ENCODE measurements at regions not wholly inside any gene's neighbourhood (a gene's known extent, or its start where the extent isn't known, plus 50 kb on each side); places are given as distances from the start of the nearest gene placed in this dataset.

DNA sequence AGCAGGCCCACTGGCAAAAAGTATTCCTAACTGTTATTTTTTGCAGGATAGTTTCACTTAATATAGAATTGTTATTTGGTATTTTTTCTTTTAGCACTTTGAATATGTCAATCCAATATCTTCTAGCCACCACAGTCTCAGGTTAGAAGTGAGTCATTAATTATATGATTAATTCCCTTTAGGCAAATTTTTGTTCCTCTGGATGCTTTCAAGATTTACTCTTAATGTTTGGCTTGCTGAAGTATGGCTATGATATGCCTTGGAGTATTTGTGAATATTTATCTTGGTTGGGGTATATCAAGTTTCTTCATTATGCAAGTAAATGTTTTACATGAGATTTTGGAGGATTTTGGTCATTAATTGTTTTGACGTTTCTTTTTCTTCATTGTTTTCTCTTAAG lies 152.1 kb upstream of the ALCAM start:
- H3K79me2 ChIP-seq, result no peaks in the 10 kb centered on the region
- DNase-seq (ENCODE audit: low spot score), result no peak
- no peaks in the 10 kb centered on the region for H3K27me3 ChIP-seq
- no peak for TF ChIP-seq EZH2 (IDR thresholded peaks at IDR 0.05; ENCODE audit: borderline replicate concordance)
- no peak for TF ChIP-seq EZH2phosphoT487 (IDR thresholded peaks at IDR 0.05; ENCODE audit: low read depth, severe bottlenecking, unreplicated experiment)
- TF ChIP-seq, protein P1, sequence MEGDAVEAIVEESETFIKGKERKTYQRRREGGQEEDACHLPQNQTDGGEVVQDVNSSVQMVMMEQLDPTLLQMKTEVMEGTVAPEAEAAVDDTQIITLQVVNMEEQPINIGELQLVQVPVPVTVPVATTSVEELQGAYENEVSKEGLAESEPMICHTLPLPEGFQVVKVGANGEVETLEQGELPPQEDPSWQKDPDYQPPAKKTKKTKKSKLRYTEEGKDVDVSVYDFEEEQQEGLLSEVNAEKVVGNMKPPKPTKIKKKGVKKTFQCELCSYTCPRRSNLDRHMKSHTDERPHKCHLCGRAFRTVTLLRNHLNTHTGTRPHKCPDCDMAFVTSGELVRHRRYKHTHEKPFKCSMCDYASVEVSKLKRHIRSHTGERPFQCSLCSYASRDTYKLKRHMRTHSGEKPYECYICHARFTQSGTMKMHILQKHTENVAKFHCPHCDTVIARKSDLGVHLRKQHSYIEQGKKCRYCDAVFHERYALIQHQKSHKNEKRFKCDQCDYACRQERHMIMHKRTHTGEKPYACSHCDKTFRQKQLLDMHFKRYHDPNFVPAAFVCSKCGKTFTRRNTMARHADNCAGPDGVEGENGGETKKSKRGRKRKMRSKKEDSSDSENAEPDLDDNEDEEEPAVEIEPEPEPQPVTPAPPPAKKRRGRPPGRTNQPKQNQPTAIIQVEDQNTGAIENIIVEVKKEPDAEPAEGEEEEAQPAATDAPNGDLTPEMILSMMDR (IDR thresholded peaks at IDR 0.05; ENCODE audit: poor library complexity), result no peak
- no peaks in the 10 kb centered on the region for H4K20me1 ChIP-seq (ENCODE audit: insufficient read depth, poor library complexity, severe bottlenecking)
- no peaks in the 10 kb centered on the region for H3K9me3 ChIP-seq (ENCODE audit: low read depth)
- no peaks in the 10 kb centered on the region for H3K9me2 ChIP-seq (replicated peaks; ENCODE audit: insufficient read depth)
- H3K4me3 ChIP-seq, result no peak overlapping the region
- no peaks in the 10 kb centered on the region for H3K4me1 ChIP-seq (ENCODE audit: insufficient read depth)
- no peaks in the 10 kb centered on the region for H3K36me3 ChIP-seq (replicated peaks; ENCODE audit: insufficient read depth, low read depth)
- no peak overlapping the region for H3K4me2 ChIP-seq
- WGBS (ENCODE audit: low lambda C conversion rate, missing lambda C conversion rate), result 91% methylated on average over 1 of the region's 1 CpG
- H2AFZ ChIP-seq, result no peak overlapping the region
- H3K27ac ChIP-seq, result no peak overlapping the region

DNA sequence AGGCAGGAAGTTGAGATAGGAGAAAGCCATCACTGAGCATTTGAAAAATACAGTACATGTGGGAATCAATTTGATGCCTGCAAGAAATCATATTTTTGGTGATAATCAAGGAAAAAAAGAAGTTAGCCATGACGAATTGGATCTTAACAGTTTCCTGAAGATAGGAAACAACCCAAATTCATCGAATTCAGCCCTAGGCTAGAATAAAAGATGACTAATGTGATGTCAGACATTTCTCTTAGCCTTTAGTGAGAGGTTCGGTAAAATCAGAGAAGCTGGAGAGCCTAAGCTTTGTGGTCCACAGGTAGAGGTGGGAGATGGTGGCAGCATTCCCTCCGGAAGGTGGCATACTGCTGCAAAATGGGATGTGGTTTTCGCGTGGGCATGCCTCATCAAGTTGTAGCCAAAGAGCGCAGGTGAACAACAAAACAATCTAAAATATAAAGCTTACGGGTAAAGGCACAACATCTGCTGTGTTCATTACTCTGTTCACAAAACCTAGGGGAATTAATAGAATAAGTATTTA lies 144.1 kb upstream of the ALCAM start:
- Histone ChIP-seq H3K27me3 (no peaks in the 10 kb centered on the region), H3K4me3 (no peak overlapping the region), H3K4me2 (no peak overlapping the region), H3K4me1 (ENCODE audit: insufficient read depth) (no peaks in the 10 kb centered on the region), H3K9me2 (replicated peaks; ENCODE audit: insufficient read depth) (no peaks in the 10 kb centered on the region), H2AFZ (no peak overlapping the region), H3K27ac (no peak overlapping the region), H3K9me3 (ENCODE audit: low read depth) (no peaks in the 10 kb centered on the region), H3K79me2 (no peaks in the 10 kb centered on the region), H4K20me1 (ENCODE audit: insufficient read depth, poor library complexity, severe bottlenecking) (no peaks in the 10 kb centered on the region), H3K36me3 (replicated peaks; ENCODE audit: insufficient read depth, low read depth) (no peaks in the 10 kb centered on the region)
- TF ChIP-seq, protein P1 (IDR thresholded peaks at IDR 0.05; ENCODE audit: poor library complexity), result no peak
- TF ChIP-seq EZH2phosphoT487 (IDR thresholded peaks at IDR 0.05; ENCODE audit: low read depth, severe bottlenecking, unreplicated experiment) (no peak), EZH2 (IDR thresholded peaks at IDR 0.05; ENCODE audit: borderline replicate concordance) (no peak)
- no peak for DNase-seq (ENCODE audit: low spot score)
- WGBS (ENCODE audit: low lambda C conversion rate, missing lambda C conversion rate), result 88% methylated on average over 8 of the region's 8 CpGs

DNA sequence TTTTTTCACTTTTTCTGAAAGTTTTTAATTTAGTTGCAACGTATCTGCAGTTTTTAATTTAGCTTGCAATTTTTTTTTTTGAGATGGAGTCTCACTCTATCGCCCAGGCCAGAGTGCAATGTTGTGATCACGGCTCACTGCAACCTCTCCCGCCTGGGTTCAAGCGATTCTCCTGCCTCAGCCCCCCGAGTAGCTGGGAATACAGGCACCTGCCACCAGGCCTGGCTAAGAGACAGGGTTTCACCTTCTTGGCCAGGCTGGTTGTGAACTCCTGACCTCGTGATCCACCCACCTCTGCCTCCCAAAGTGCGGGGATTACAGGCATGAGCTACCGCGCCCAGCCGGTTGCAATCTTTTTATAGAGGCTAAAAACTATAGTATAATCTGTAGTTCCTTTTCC lies 142.9 kb upstream of the ALCAM start:
- Histone ChIP-seq H3K9me3 (ENCODE audit: low read depth) (no peaks in the 10 kb centered on the region), H3K36me3 (replicated peaks; ENCODE audit: insufficient read depth, low read depth) (no peaks in the 10 kb centered on the region), H3K79me2 (no peaks in the 10 kb centered on the region), H4K20me1 (ENCODE audit: insufficient read depth, poor library complexity, severe bottlenecking) (no peaks in the 10 kb centered on the region), H3K9me2 (replicated peaks; ENCODE audit: insufficient read depth) (no peaks in the 10 kb centered on the region), H3K4me3 (no peak overlapping the region), H3K27me3 (no peaks in the 10 kb centered on the region), H3K4me1 (ENCODE audit: insufficient read depth) (no peaks in the 10 kb centered on the region), H3K27ac (no peak overlapping the region), H2AFZ (no peak overlapping the region), H3K4me2 (no peak overlapping the region)
- TF ChIP-seq, protein P1 (IDR thresholded peaks at IDR 0.05; ENCODE audit: poor library complexity), result no peak
- TF ChIP-seq EZH2 (IDR thresholded peaks at IDR 0.05; ENCODE audit: borderline replicate concordance), result no peak
- TF ChIP-seq EZH2phosphoT487 (IDR thresholded peaks at IDR 0.05; ENCODE audit: low read depth, severe bottlenecking, unreplicated experiment), result no peak
- no peak for DNase-seq (ENCODE audit: low spot score)
- WGBS (ENCODE audit: low lambda C conversion rate, missing lambda C conversion rate), result 83% methylated on average over 11 of the region's 11 CpGs

DNA sequence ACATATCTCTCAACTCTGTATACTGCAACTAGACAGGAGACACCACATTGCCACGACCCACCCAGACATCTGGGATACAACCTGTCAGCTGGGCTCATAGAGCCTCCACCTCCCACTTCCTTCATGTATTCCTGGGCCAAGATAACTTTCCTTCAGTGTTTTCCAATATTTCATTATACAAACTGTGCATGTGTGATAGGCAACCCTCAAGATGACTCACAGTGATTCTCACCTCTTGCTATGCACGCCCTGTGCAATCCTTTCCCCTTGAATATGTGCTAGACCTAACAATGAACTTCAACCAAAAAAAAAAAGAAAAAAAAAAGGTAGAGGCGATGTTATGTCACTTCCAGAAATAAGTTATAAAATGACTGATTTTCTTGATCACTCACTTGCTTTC lies 138.0 kb upstream of the ALCAM start:
- TF ChIP-seq EZH2 (IDR thresholded peaks at IDR 0.05; ENCODE audit: borderline replicate concordance) (no peak), EZH2phosphoT487 (IDR thresholded peaks at IDR 0.05; ENCODE audit: low read depth, severe bottlenecking, unreplicated experiment) (no peak)
- TF ChIP-seq, protein P1 (IDR thresholded peaks at IDR 0.05; ENCODE audit: poor library complexity), result no peak
- Histone ChIP-seq H3K9me3 (ENCODE audit: low read depth) (no peaks in the 10 kb centered on the region), H3K4me1 (ENCODE audit: insufficient read depth) (no peaks in the 10 kb centered on the region), H3K4me3 (no peak overlapping the region), H3K27ac (no peak overlapping the region), H4K20me1 (ENCODE audit: insufficient read depth, poor library complexity, severe bottlenecking) (no peaks in the 10 kb centered on the region), H3K36me3 (replicated peaks; ENCODE audit: insufficient read depth, low read depth) (no peaks in the 10 kb centered on the region), H3K4me2 (no peak overlapping the region), H3K9me2 (replicated peaks; ENCODE audit: insufficient read depth) (no peaks in the 10 kb centered on the region), H2AFZ (no peak overlapping the region), H3K79me2 (no peaks in the 10 kb centered on the region), H3K27me3 (no peaks in the 10 kb centered on the region)
- 87% methylated on average over 3 of the region's 3 CpGs for WGBS (ENCODE audit: low lambda C conversion rate, missing lambda C conversion rate)
- no peak for DNase-seq (ENCODE audit: low spot score)
